ENCODE measurements at regions not wholly inside any gene's neighbourhood (a gene's known extent, or its start where the extent isn't known, plus 50 kb on each side); places are given as distances from the start of the nearest gene placed in this dataset.
A peak's percentile ranks its signal among the peaks of the same experiment; 100 is the strongest.

GRCh38 chr7:13226385-13226784 is 539.0 kb downstream of the ARL4A start:
- no peaks in the 10 kb centered on the region for H3K9me3 ChIP-seq
- TF ChIP-seq POLR2AphosphoS5 (IDR thresholded peaks at IDR 0.05): no peak
- no peak for TF ChIP-seq EP300 (IDR thresholded peaks at IDR 0.05)
- no peak for TF ChIP-seq CTCF (IDR thresholded peaks at IDR 0.05)
- TF ChIP-seq POLR2A (IDR thresholded peaks at IDR 0.05): no peak
- no peaks in the 10 kb centered on the region for H3K36me3 ChIP-seq
- H3K27me3 ChIP-seq: no peaks in the 10 kb centered on the region
- intact Hi-C loops (cut with DNase I; ENCODE audit: low total_unique reads): no loop called here
- no peaks in the 10 kb centered on the region for H3K4me1 ChIP-seq
- 79 to 86% (median 81%) methylated on average over 4 of the region's 4 CpGs for WGBS, 5 donors
- H3K4me3 ChIP-seq: no peak overlapping the region
- no peak for DNase-seq
- H3K27ac ChIP-seq: no peak overlapping the region

- intact Hi-C loops (cut with DNase I; ENCODE audit: low total_unique reads): no loop called here
- Histone ChIP-seq H3K36me3 (no peaks in the 10 kb centered on the region), H3K27ac (no peak overlapping the region), H3K4me1 (no peaks in the 10 kb centered on the region), H3K4me3 (no peak overlapping the region), H3K27me3 (no peaks in the 10 kb centered on the region), H3K9me3 (no peaks in the 10 kb centered on the region)
- TF ChIP-seq CTCF (IDR thresholded peaks at IDR 0.05) (no peak), POLR2A (IDR thresholded peaks at IDR 0.05) (no peak), EP300 (IDR thresholded peaks at IDR 0.05) (no peak), POLR2AphosphoS5 (IDR thresholded peaks at IDR 0.05) (no peak)
- 88 to 92% (median 91%) methylated on average over 4 of the region's 4 CpGs for WGBS, 5 donors
- DNase-seq: no peak
These were observed 543.8 kb downstream of the ARL4A start for GRCh38 chr7:13231216-13231615.

DNA sequence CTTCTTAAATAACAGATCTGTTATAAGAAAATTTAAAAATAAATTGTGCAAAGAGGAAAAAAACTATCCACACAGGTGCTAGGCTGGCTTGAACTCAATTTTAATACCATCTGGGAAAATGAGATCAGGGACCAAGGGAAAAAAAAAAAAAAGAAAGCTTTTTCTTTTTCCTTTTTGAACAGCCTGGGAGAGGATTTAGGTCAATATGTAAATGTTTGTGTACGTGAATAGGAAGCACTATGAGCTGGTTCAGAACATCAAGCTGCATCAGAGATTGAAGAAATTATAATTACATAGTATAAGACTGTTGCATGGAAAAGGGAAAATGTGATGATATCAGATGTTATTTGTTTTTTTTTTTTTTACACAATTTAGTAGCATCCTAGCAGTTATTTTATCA is 548.0 kb downstream of the ARL4A start:
- H3K9me3 ChIP-seq: no peaks in the 10 kb centered on the region
- intact Hi-C loops (cut with DNase I; ENCODE audit: low total_unique reads): no loop called here
- H3K27me3 ChIP-seq: no peaks in the 10 kb centered on the region
- H3K36me3 ChIP-seq: no peaks in the 10 kb centered on the region
- DNase-seq: no peak
- H3K4me1 ChIP-seq: no peaks in the 10 kb centered on the region
- WGBS, 5 donors: 53 to 73% (median 65%) methylated on average over 1 of the region's 1 CpG
- H3K27ac ChIP-seq: no peak overlapping the region
- TF ChIP-seq EP300 (IDR thresholded peaks at IDR 0.05): no peak
- TF ChIP-seq POLR2AphosphoS5 (IDR thresholded peaks at IDR 0.05): no peak
- no peak for TF ChIP-seq CTCF (IDR thresholded peaks at IDR 0.05)
- no peak for TF ChIP-seq POLR2A (IDR thresholded peaks at IDR 0.05)
- H3K4me3 ChIP-seq: no peak overlapping the region

DNA sequence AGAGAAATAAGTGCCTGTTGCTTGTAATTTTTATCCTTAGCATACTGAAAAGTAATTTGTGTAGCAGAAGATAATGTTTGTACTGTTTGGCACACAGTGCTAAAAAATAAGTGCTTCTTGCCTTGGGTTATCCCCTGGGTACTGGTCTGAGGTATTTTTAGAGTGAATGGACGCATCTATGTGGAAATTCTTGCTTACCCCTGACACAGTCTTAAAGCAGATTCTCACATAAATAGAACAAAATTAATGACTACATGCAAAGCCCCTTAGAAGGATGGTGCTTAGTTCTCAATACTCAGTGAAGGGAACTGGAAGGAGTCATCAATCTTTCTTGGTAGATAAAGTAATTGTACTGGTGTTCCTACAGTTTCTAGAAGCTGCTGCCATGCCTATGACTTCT is 548.6 kb downstream of the ARL4A start:
- no peaks in the 10 kb centered on the region for H3K9me3 ChIP-seq
- H3K27me3 ChIP-seq: no peaks in the 10 kb centered on the region
- peak in 1 of 2 donors; percentile 2 for DNase-seq
- H3K27ac ChIP-seq: no peak overlapping the region
- no peaks in the 10 kb centered on the region for H3K4me1 ChIP-seq
- 33 to 81% (median 65%) methylated on average over 1 of the region's 1 CpG for WGBS, 5 donors
- no peaks in the 10 kb centered on the region for H3K36me3 ChIP-seq
- no peak overlapping the region for H3K4me3 ChIP-seq
- intact Hi-C loops (cut with DNase I; ENCODE audit: low total_unique reads): no loop called here
- TF ChIP-seq CTCF (IDR thresholded peaks at IDR 0.05): no peak
- no peak for TF ChIP-seq EP300 (IDR thresholded peaks at IDR 0.05)
- no peak for TF ChIP-seq POLR2AphosphoS5 (IDR thresholded peaks at IDR 0.05)

Data from stomach (tissue), 8 donors.